Psoas muscle (tissue), 7 donors: ENCODE measurements at regions not wholly inside any gene's neighbourhood (a gene's known extent, or its start where the extent isn't known, plus 50 kb on each side); places are given as distances from the start of the nearest gene placed in this dataset.

Source experiments
- ATAC-seq, 4 donors: fragments of 200-7000 bp; cut with Tn5 transposase; one replicate each; pipeline ENCODE4 v1.9.1; 2020; ENCODE audit warnings: moderate library complexity in 3 of 4, mild to moderate bottlenecking in 2 of 4
- DNase-seq, 2 donors: peaks; one replicate each; pipeline ENCODE4 v3.0.0-alpha.2; 2020
- H3K27ac ChIP-seq: fragments of 200-600 bp; one replicate; pipeline ENCODE4 v1.8.0; 2022
- H3K27me3 ChIP-seq, 3 donors: fragments of 200-600 bp in 1 of 3; one replicate each; pipeline versions ENCODE4 v1.6.1 to v1.8.0; 2013 to 2022; ENCODE audit warnings: low read length in 2 of 3, mild to moderate bottlenecking in 2 of 3, moderate library complexity in 1 of 3; ENCODE audit not compliant: insufficient read depth in 3 of 3
- H3K36me3 ChIP-seq, 2 donors: fragments of 200-600 bp in 1 of 2; one replicate each; pipeline versions ENCODE4 v1.6.1 to v1.8.0; 2013 to 2022; ENCODE audit warnings: low read depth in 1 of 2, mild to moderate bottlenecking in 1 of 2, moderate library complexity in 1 of 2; ENCODE audit not compliant: insufficient read depth in 1 of 2
- H3K4me1 ChIP-seq: fragments of 200-600 bp; one replicate; pipeline ENCODE4 v1.8.0; 2022
- H3K4me3 ChIP-seq: fragments of 200-600 bp; one replicate; pipeline ENCODE4 v1.8.0; 2022; ENCODE audit warnings: mild to moderate bottlenecking
- H3K9me3 ChIP-seq: fragments of 200-600 bp; one replicate; pipeline ENCODE4 v1.8.0; 2022
- CTCF ChIP-seq: fragments of 200-600 bp; IDR thresholded peaks from one replicate; pipeline ENCODE4 v1.8.0; 2022; ENCODE audit warnings: antibody characterized with exemption
- WGBS, 3 donors: extraction: QIAGEN DNeasy Blood & Tissue Kit; methylation state at CpG; one replicate each; pipeline versions ENCODE4 v1.1.6 to v1.1.7; 2013; 5-methylcytosine and 5-hydroxymethylcytosine counted together
- intact Hi-C, 2 donors: fragments of 100-400 bp; cut with DNase I; formaldehyde crosslinking; loops; one replicate each; pipeline versions ENCODE4 v1.11.0 to v1.14.2; 2022
- donor health status: healthy with polysubstance abuse.
- donor health status: DM: no; HTN: no; CAD: no; lungs with moderate emphysema.
- donor health status: Bipolar disorder and iron deficiency.
- donor health status: healthy.
- donor health status: DM: yes; HTN: yes; CAD: no.
- donor health status: DM: no; HTN: no; CAD: no.
- donor health status: DM: yes; HTN: yes; CAD: no.

GRCh38 chr9:12272471-12273120 is 420.6 kb upstream of the TYRP1 start:
- ATAC-seq, result no peak
- no peaks in the 10 kb centered on the region for H3K4me1 ChIP-seq
- no peak for TF ChIP-seq CTCF
- H3K36me3 ChIP-seq, result no peaks in the 10 kb centered on the region
- no peaks in the 10 kb centered on the region for H3K27me3 ChIP-seq
- no peak overlapping the region for H3K27ac ChIP-seq
- intact Hi-C loops, result no loop called here
- DNase-seq, result no peak
- H3K4me3 ChIP-seq, result no peak overlapping the region
- H3K9me3 ChIP-seq, result no peaks in the 10 kb centered on the region
- 65 to 75% (median 71%) methylated on average over 2 of the region's 2 CpGs for WGBS, 3 donors

DNA sequence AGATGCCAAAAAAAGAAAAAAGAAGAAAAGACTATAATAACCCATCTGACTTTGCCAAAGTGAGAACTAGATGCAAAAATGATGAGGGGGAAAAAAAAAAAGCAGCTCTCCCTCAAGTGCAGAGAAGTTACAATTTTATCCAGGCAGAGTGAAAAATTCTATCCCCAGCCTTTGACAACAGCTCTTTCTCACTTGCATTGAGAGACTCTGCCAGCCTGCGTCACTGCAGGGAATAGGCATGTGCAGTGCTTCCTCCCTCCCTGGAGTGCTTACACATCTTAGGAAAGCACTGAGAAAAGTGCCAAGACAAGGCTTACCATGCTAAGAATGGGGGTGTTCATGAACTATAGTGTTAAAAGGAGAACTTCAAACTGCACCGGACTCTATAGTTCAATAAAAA is 418.6 kb upstream of the TYRP1 start:
- Histone ChIP-seq H3K9me3 (no peaks in the 10 kb centered on the region), H3K4me1 (no peaks in the 10 kb centered on the region), H3K27me3 (no peaks in the 10 kb centered on the region), H3K36me3 (no peaks in the 10 kb centered on the region), H3K4me3 (no peak overlapping the region), H3K27ac (no peak overlapping the region)
- peak in 1 of 2 donors; percentile 10 for DNase-seq
- intact Hi-C loops, result no loop called here
- WGBS, 3 donors, result 29 to 41% (median 35%) methylated on average over 2 of the region's 2 CpGs
- no peak for TF ChIP-seq CTCF
- no peak for ATAC-seq

DNA sequence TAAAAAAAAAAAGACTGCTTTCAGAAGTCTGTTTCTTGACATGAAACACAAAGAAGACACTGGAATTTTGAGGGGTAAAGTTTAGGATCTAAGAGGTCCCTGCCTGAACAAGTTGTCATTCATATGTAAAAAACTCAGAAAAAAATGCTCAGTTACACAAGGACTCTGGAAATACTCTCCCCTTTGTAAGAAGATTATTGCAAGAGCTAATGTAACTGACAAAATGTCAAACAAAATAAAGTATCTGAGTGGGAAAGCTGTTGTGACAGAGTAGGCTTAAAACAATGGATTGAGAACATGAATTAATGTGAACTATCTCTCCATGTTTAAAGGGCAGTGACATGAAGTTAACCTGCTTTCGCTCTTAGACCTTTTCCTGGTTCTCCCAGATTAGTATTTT is 416.7 kb upstream of the TYRP1 start:
- no peaks in the 10 kb centered on the region for H3K4me1 ChIP-seq
- H3K4me3 ChIP-seq, result no peak overlapping the region
- WGBS, 3 donors, result 75 to 80% (median 75%) methylated on average over 1 of the region's 1 CpG
- no peaks in the 10 kb centered on the region for H3K36me3 ChIP-seq
- intact Hi-C loops, result no loop called here
- no peak for TF ChIP-seq CTCF
- no peak overlapping the region for H3K27ac ChIP-seq
- no peaks in the 10 kb centered on the region for H3K9me3 ChIP-seq
- no peak for DNase-seq
- ATAC-seq, result no peak
- H3K27me3 ChIP-seq, result no peaks in the 10 kb centered on the region

GRCh38 chr9:12289711-12290110 is 403.5 kb upstream of the TYRP1 start:
- intact Hi-C loops, result loop anchor here in 1 of 2 donors (10.0 kb wide), 1 partner anchor 65 kb away; no protein-coding TSS in a partner anchor
- H3K36me3 ChIP-seq, result no peaks in the 10 kb centered on the region
- H3K4me1 ChIP-seq, result no peaks in the 10 kb centered on the region
- no peaks in the 10 kb centered on the region for H3K27me3 ChIP-seq
- DNase-seq (no peak), ATAC-seq (no peak)
- no peaks in the 10 kb centered on the region for H3K9me3 ChIP-seq
- H3K4me3 ChIP-seq, result no peak overlapping the region
- no peak for TF ChIP-seq CTCF
- no peak overlapping the region for H3K27ac ChIP-seq
